ENCODE measurements at regions not wholly inside any gene's neighbourhood (a gene's known extent, or its start where the extent isn't known, plus 50 kb on each side); places are given as distances from the start of the nearest gene placed in this dataset.

- Histone ChIP-seq H3K4me3 (ENCODE audit: low read length, poor library complexity, severe bottlenecking) (no peak overlapping the region), H3K36me3 (ENCODE audit: insufficient read depth, low read length) (no peaks in the 10 kb centered on the region), H3K9ac (ENCODE audit: low read depth, low read length, poor library complexity, severe bottlenecking) (no peak overlapping the region), H3K4me2 (ENCODE audit: low read depth, low read length, poor library complexity, severe bottlenecking) (no peak overlapping the region), H3K79me2 (ENCODE audit: insufficient read depth, low read length) (no peaks in the 10 kb centered on the region), H3F3A (ENCODE audit: low read depth) (no peaks in the 10 kb centered on the region), H3K9me3 (ENCODE audit: insufficient read depth, low read depth, low read length) (no peaks in the 10 kb centered on the region), H3K27me3 (ENCODE audit: insufficient read depth, low read length, poor library complexity, severe bottlenecking) (no peaks in the 10 kb centered on the region), H4K20me1 (ENCODE audit: insufficient read depth, low read length, poor library complexity, severe bottlenecking) (no peaks in the 10 kb centered on the region), H2AFZ (ENCODE audit: low read length) (no peak overlapping the region), H3K4me1 (ENCODE audit: insufficient read depth, low read length, poor library complexity, severe bottlenecking) (no peaks in the 10 kb centered on the region), H3K9me2 (replicated peaks; ENCODE audit: low read depth, low read length) (no peaks in the 10 kb centered on the region)
- TF ChIP-seq EZH2phosphoT487 (IDR thresholded peaks at IDR 0.05; ENCODE audit: borderline replicate concordance) (no peak), CTCF (conservative IDR thresholded peaks at IDR 0.05; ENCODE audit: low read length) (no peak)
These were observed 103.9 kb upstream of the ALDH1A3 start for GRCh38 chr15:100775581-100776185.

- Histone ChIP-seq H3K9ac (ENCODE audit: low read depth, low read length, poor library complexity, severe bottlenecking) (no peak overlapping the region), H3K9me2 (replicated peaks; ENCODE audit: low read depth, low read length) (no peaks in the 10 kb centered on the region), H3F3A (ENCODE audit: low read depth) (no peaks in the 10 kb centered on the region), H3K36me3 (ENCODE audit: insufficient read depth, low read length) (no peaks in the 10 kb centered on the region), H3K9me3 (ENCODE audit: insufficient read depth, low read depth, low read length) (no peaks in the 10 kb centered on the region), H3K4me1 (ENCODE audit: insufficient read depth, low read length, poor library complexity, severe bottlenecking) (no peaks in the 10 kb centered on the region), H2AFZ (ENCODE audit: low read length) (no peak overlapping the region), H3K4me3 (ENCODE audit: low read length, poor library complexity, severe bottlenecking) (no peak overlapping the region), H3K27me3 (ENCODE audit: insufficient read depth, low read length, poor library complexity, severe bottlenecking) (no peaks in the 10 kb centered on the region), H3K79me2 (ENCODE audit: insufficient read depth, low read length) (no peaks in the 10 kb centered on the region), H4K20me1 (ENCODE audit: insufficient read depth, low read length, poor library complexity, severe bottlenecking) (no peaks in the 10 kb centered on the region), H3K4me2 (ENCODE audit: low read depth, low read length, poor library complexity, severe bottlenecking) (no peak overlapping the region)
- TF ChIP-seq CTCF (conservative IDR thresholded peaks at IDR 0.05; ENCODE audit: low read length) (no peak), EZH2phosphoT487 (IDR thresholded peaks at IDR 0.05; ENCODE audit: borderline replicate concordance) (no peak)
These were observed 101.8 kb upstream of the ALDH1A3 start for GRCh38 chr15:100777821-100778220.

GRCh38 chr15:100778831-100779288, 100.8 kb upstream of the ALDH1A3 start:
- no peaks in the 10 kb centered on the region for H3K9me3 ChIP-seq (ENCODE audit: insufficient read depth, low read depth, low read length)
- H3K4me2 ChIP-seq (ENCODE audit: low read depth, low read length, poor library complexity, severe bottlenecking), result no peak overlapping the region
- no peaks in the 10 kb centered on the region for H3K4me1 ChIP-seq (ENCODE audit: insufficient read depth, low read length, poor library complexity, severe bottlenecking)
- TF ChIP-seq CTCF (conservative IDR thresholded peaks at IDR 0.05; ENCODE audit: low read length) (no peak), EZH2phosphoT487 (IDR thresholded peaks at IDR 0.05; ENCODE audit: borderline replicate concordance) (no peak)
- no peaks in the 10 kb centered on the region for H3F3A ChIP-seq (ENCODE audit: low read depth)
- H3K4me3 ChIP-seq (ENCODE audit: low read length, poor library complexity, severe bottlenecking), result no peak overlapping the region
- no peak overlapping the region for H2AFZ ChIP-seq (ENCODE audit: low read length)
- H3K79me2 ChIP-seq (ENCODE audit: insufficient read depth, low read length), result no peaks in the 10 kb centered on the region
- no peaks in the 10 kb centered on the region for H4K20me1 ChIP-seq (ENCODE audit: insufficient read depth, low read length, poor library complexity, severe bottlenecking)
- H3K9me2 ChIP-seq (replicated peaks; ENCODE audit: low read depth, low read length), result no peaks in the 10 kb centered on the region
- H3K27me3 ChIP-seq (ENCODE audit: insufficient read depth, low read length, poor library complexity, severe bottlenecking), result no peaks in the 10 kb centered on the region
- H3K9ac ChIP-seq (ENCODE audit: low read depth, low read length, poor library complexity, severe bottlenecking), result no peak overlapping the region
- H3K36me3 ChIP-seq (ENCODE audit: insufficient read depth, low read length), result no peaks in the 10 kb centered on the region
